Inflammatory macrophage (primary cell): ENCODE measurements at regions not wholly inside any gene's neighbourhood (a gene's known extent, or its start where the extent isn't known, plus 50 kb on each side); places are given as distances from the start of the nearest gene placed in this dataset.
"Not testable (repeated sequence)": the region's sequence is repeated elsewhere in the genome, so short reads cannot be mapped to it uniquely, and the experiment has no call there.

Source experiments
- DNase-seq, 2 donors: peaks; one replicate each; pipeline ENCODE4 v3.0.0-alpha.2; 2020 to 2022

DNA sequence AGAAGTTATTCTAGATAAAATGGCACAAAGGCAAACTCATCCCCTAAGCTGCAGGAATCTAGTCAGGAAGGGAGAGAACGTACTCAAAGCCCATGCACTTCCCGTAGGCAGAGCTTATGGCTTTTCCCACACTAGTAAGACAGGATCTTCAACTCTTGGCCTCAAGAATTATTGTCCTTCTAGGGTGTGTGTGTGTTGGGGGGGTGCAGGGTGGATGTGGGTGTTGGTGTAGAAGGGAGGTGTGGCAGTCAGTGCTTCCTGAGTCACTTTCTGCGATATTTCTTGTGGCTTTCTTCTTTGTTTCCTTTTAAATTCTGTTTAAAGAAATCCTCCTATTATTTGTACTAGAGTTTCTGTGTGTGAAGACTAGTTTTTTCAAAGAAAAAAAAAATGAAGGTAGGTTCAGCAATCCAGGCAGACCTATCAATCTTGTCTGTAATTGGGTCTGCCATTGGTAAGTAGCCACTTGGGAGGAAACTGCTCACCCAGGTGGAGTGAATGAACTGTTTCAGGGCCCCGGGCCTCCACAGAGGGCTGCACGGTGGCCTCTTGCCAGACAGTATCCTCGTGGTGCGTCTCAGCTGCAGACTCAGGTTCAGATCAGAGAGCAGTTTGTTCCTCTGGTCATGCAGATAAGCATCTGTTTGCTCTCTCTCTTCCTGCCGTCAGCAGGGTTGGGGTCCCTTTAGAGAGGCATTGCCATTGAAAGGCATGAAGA lies 131.9 kb downstream of the NPR3 start:
- DNase-seq, result no peak

DNA sequence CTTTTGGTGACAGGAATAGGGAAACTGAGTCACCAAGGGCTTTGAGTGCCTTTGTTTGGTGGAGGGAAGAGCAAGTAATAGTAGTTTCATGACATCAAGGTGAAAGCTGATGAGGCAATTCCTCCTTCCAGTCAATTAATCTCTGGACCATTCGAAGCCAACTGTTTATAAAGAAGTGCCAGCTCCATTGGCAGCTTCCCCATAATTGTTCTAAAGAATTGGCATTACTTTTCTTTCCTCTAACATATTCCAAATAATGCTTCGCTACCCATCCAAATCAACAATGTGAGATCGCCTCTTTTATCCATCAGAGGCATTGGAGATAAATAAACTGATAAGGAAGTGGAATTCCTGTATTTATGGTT lies 132.4 kb downstream of the NPR3 start:
- DNase-seq, result no peak

DNA sequence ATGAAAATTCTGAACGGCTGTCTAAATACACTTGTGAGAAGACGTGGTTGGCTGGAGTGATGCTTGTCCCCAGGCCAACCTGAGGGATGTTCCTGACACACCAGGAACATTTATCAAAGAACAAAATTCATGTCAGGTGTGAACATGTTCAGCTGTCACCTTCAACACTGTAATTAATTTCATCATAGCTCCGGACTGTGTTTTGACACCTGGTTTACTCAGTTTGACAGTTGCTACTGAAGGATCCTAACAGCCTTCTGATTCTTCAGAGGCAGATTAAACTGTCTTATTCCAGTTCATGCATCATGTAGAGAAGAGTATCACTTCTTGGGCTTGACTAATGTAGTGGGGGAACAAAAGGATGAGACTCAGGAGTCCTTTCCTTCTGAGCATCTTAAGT lies 134.1 kb downstream of the NPR3 start:
- no peak for DNase-seq

DNA sequence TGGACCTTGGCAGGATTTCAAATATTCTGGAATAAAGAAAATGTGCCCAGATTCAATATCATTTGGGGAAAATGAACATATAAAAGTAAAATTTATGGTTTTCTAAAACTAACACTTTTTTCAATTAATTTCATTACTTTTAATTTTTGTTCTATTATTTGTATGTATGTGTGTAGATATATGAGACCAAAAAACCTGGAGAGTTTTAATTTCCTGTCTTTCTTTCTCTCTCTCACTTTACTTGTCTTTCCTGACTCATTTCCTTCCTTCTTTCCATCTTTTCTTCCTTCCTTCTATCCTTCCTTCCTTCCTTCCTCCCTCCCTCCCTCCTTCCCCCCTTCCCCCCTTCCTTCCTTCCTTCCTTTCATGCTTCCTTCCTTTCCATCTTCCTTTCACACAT lies 137.0 kb downstream of the NPR3 start:
- no peak for DNase-seq

DNA sequence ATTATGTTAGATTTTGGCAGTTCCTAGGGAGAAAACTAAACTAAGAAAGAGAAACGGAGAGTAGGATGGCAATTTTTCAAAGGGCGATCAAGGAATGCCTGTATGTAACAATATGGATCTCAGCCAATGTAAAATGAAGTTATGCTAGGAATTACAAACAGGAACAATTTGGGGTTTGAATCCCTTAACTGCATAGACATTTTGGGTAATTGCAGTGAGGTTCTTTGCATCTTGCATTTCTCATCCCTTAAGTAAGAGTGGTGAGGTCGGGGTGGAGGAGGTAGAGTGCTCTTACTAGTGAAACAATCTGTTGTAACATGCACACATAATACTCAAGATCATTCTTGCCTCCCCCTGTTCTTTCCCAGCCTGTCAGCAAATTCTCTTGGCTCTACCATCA lies 137.6 kb downstream of the NPR3 start:
- DNase-seq, result no peak

DNA sequence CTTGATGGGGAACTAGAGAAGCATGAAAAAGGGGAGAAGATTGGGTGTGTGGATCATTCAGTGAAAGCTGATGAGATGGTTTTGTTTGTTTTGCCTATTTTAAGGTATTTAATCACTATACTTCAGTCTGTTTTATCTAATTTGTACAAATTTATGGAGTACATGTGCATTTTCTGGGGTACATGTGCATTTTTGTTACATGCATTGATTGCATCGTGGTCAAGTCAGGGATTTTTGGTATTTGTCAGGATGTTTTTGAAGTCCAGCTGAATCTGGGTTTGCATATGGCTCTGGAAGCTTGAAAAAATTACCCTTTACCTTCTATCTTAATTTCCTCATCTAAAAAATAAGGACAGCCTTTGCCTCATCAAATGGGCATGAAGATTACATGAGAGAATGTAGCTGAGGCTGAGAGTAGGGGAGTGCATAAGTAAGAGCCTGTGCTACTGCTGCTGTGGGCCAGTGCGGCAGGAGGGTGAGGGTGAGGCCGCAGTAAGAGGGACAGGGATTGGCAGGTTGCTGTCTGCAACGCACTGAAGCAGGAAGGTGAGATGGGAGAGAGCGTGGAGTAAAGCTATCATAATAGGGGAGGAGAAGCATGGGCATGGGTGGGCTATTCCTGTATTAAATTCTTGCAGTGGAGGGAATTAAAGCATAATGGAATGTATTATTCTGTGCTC lies 139.8 kb downstream of the NPR3 start:
- DNase-seq, result no peak

DNA sequence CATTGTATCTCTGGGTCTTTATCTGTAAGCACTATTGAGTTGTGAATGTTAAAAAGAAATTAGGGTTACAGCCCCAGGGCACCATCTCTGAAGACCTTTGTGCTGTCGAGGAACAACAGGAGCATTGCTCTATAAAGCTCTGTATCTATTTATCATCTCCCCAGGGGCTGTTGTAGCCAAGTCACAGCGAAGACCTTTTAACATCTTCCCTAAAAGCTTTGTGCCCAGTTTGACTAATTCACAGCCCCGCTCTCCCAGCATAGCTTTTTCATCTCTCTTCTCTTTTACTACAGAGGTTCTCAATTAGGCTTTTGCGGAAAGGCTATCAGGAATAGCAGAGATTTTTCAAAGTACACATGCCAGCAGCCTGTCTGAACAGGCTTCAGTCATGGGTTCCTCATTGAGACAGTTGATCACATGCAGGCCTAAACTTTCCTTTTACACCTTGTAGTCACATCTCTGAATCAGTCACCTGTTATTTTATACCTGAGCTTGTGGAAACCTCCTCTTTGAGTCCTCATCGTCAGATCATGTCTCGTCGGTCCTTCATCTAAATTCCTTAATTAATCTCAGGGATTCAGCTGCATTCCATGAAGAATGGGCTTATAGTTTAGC lies 140.5 kb downstream of the NPR3 start:
- DNase-seq, result no peak

DNA sequence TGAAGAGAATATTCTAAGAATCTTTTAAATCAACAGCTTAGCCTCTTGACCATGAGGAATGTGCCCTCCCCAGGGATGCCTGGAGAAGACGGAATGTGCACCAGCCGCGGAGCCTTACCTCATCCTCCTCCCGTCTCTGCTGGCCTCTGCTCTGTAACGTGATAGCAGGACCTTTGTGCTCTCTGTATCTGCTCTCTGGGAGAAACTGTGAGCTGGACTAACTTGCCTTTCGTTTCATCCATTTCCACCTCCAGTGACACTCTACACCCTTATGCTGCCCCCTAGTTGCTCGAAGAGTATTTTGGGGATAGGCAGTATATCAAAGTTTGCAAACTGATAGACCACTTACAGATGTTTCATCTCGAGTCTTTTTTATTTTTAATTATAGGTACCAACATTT lies 141.4 kb downstream of the NPR3 start:
- no peak for DNase-seq

DNA sequence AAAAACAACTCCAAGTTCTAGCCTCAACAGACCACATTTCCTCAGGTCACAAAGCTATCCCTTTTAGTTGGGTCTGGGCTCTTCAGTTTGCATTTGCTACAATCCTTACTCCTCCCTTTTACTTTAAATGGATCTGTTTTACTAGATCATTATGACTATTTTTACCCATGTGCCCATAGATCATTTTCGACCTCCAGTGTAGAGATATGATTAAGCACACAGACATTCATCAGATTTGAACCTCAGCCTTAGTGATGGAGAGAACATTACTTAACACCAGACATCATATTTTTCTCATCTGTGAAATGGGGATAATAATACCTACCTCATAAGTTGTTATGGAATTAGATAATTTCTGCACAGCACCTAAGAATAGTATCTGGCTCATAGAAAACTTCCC lies 141.9 kb downstream of the NPR3 start:
- DNase-seq, result no peak

DNA sequence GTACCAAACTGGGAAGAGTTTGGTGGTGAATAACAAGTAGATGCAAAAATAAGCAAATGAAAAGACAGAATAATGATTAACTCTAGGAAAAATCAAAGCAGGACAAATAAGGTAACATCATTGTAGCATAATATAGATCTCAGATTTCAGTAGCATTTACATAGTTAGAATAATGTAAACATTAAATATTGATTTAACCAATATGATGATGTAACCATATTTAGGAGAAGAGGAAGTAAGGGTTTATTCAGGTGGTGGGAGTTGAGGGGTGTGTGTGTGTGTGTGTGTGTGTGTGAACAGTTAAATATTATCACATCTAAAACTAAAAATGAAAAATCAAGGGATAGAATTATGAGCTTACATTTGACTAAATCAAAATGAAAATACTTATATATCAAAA lies 143.4 kb downstream of the NPR3 start:
- DNase-seq, result no peak

DNA sequence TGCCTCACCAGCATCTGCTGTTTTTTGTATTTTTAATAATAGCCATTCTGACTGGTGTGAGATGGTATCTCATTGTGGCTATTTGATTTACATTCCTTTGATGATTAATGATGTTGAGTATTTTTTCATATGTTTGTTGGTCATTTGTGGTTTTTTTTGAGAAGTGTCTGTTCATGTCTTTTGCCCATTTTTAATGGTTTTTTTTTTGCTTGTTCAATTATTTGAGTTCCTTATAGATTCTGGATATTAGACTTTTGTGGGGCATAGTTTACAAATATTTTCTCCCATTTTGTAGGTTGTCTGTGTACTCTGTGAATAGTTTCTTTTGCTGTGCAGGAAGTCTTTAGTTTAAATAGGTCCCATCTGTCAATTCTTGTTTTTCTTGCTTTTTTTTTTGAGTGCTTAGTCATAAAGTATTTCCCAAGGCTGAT lies 148.1 kb downstream of the NPR3 start:
- no peak for DNase-seq

DNA sequence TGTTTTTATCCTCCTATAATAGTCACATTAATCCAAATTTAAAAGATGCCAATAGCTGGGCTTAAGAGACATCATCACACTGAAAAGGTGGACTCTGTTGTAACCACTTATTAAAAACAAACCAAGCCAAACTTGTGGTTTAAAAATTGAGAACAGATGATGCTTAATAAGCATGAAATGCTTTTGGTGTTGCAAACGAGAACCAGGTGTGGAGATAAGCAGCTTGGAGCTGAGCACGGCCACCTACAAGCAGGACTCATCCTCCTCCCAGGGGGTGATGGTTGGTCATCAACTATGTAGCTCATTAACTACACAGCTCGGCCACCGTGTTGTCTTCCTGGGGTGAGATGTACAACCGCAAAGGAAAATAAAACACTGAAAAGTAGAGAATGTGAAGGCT lies 154.4 kb downstream of the NPR3 start:
- no peak for DNase-seq

DNA sequence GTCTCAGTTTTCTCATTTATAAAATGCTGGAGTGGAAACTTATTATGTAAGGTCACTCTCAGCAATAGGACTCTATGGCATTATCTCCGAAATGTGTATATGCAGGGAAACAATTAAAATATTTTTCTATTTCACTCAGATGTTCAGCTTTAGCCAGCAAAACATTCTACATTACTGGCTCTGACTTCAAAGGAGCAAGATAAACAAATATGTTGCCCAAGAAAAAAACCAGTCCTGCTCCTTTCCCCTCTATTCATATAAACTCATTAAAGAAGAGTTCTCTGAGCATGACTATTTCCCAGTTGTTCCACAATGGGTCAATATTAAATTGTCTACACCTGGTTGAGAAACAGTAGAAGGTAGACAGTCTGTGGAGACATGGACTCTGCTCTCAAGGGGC lies 155.0 kb downstream of the NPR3 start:
- no peak for DNase-seq

DNA sequence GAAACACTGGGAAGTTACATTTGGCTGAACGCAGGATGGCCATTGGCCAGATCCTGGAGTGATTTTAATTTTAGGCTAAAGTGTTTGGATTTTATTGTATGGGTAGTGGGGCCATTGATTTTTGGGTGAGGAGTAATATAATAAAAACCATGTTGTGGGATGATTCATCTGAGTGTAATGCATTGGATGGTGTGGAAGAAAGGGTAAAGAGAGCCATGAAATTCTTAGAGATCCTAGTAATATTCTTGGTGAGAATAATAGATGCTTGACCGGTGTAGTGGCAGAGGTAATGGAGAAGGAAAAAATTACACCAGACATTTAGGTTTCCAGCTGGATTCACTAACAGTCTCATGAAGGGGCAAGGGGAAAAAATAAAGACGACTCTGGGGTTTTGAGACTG lies 158.1 kb downstream of the NPR3 start:
- DNase-seq, result no peak

DNA sequence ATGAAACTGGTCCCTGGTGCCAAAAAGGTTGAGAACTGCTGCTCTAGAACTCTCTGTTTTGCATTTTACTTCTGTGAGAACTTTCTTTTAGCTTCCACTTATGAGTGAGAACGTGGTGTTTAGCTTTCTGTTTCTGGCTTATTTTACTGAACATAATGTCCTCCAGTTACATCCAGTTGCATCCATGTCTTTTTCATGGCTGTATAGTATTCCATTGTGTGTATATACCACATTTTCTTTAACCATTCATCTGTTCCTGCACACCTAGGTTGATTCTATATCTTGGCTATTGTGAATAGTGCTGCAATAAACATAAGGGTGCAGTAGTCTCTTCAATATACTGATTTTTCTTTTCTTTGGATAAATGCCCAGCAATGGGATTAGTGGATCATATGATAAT lies 165.7 kb downstream of the NPR3 start:
- DNase-seq, result no peak

DNA sequence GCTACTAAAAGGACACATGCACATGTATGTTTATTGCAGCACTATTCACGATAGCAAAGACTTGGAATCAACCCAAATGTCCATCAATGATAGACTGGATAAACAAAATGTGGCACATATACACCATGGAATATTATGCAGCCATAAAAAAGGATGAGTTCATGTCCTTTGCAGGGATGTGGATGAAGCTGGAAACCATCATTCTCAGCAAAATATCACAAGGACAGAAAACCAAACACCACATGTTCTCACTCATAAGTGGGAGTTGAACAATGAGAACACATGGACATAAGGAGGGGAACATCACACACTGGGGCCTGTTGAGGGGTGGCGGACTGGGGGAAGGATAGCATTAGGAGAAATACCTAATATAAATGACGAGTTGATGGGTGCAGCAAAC lies 168.2 kb downstream of the NPR3 start:
- DNase-seq, result not testable (repeated sequence)

DNA sequence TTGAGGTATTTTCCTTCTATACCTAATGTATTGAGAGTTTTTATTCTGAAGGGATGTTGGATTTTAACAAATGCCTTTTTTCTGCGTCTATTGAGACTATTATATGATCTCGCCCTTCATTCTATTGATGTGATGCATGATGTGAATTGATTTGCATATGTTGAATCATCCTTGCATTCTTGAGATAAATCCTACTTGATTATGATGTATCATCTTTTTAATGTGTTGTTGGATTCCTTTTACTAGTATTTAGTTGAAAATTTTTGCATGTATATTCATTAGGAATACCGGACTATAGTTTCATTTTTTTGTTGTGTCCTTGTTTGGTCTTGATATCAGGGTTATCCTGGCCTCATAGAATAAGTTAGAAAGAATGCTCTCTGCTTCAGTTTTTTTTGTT lies 169.7 kb downstream of the NPR3 start:
- DNase-seq, result no peak

DNA sequence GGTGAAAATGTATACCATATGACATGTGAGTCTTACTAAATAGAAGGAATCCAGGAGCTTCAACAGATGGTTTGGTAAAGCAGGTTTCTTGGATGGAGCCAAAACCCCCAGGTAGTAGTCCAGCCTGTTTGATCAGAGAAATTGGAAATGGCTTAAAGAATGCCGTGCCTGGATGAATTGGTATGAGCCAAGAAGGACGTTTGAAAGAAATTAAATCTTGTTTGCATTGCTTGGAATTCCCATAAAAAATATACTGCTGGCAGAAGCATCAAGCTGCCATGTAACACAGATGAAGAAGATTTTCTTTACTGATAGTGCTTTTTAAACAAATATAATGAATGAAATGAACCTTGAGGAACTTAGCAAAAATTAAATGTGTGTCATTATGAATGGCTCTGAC lies 176.3 kb downstream of the NPR3 start:
- DNase-seq, result no peak

DNA sequence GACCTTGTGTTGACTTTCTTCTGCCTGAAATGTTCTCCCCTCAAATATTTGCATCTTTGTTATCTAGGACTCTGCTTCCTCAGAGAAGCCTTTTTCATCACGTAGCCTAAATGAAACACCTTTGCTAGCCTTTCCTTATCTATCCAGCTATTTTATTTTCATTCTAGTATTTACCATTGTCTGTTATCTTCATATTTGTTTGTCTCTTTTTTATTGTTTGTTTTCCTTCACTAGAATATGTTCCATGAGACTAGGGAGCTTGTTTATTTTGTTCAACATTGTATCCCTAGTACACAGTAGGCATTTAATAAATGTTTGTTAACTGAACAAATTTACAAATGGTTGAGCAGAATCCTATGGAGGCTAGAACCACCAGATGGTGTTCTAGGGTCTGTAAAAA lies 178.0 kb downstream of the NPR3 start:
- DNase-seq, result no peak

DNA sequence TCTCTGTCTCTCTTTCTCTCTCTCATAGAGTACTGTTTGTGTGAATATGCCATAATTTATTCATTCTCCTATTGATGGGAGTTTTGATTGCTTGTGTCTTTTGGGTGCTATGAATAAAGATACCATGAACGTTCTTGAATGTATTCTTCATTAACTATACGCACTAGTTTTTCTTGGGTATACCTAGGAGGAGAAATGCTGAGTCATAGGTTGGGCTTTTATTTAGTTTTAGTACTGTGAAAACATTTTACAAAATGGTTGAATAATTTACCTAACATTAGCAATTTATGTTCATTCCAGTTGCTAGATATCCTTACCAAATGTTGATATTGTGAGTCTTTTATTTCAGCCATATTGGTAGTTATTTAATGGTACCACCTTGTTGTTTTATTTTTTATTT lies 192.5 kb downstream of the NPR3 start:
- no peak for DNase-seq

DNA sequence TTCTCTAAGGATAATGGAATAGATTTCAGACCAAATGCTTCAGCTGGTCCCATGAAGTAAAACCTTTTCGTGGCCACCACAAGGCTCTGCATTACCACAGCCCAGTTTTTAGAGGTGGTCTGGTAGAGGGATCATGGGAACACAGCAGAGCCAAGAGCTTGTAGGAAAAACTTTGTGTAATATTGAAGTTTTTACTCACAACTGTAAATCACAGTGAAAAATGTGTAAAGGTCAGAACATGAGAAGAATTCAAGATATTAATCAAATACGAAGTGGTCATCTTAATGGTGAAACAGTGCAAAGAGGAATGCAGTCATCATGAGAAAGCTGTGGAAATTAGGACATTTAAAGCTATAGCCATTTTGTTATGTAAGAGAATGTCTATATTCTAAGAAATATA lies 197.5 kb downstream of the NPR3 start:
- no peak for DNase-seq

DNA sequence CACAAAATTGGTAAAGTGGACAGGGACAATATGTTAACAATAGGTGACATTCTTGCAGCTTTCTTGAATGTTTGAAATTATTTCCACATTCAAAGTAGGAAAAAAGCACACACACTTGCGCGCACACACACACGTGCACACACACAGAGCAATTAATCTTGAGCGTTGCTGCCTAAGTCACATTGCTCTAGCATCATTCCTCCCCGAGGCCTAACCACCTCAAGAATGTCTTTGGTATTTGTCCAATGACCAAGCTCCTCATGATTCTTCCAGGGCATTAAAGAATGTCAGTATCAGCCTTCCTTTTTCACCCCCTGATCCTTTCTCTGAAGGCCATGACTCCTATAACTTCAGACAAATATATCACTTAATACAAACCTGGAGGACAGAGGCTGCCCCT lies 198.1 kb downstream of the NPR3 start:
- DNase-seq, result no peak

DNA sequence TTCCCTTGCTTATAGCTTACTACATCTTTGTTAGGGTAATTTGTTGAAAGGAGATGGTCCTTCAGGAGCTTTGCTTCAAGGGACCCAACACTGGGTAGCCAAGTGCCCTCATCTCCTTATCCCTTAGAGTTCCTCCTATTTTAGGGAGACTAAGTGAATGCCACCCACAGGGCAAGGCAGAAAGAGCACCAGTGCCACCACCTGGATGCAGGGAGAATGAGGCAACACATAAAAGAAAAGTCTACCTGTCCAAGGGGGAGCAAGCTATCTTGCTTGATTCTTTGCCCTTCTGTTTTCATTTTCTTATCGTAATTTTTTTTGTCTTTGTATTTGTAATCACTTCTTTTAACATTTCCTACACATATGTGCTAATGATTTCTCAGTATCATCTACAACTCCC lies 205.5 kb downstream of the NPR3 start:
- DNase-seq, result peak in 1 of 2 donors; percentile 5

DNA sequence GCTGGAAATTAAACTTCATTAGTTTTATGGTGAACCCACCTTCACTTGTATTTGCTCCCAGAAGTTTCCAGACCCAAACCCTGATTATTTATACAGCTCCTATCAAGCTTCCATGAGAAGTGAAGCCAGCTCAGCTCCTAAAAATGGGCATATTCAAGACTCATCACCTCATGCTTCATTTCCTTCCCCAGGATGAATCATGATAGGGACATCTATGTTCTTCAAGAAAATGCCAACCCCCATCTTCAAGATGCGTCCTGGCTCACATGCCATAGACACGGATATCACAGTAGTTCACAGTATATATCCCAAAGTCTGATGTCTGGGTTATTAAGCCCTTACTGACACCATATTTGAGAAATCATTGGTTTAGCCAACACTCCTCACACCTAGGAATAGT lies 217.6 kb downstream of the NPR3 start:
- no peak for DNase-seq
